ENCODE measurements at regions not wholly inside any gene's neighbourhood (a gene's known extent, or its start where the extent isn't known, plus 50 kb on each side); places are given as distances from the start of the nearest gene placed in this dataset.
A peak's percentile ranks its signal among the peaks of the same experiment; 100 is the strongest.

DNA sequence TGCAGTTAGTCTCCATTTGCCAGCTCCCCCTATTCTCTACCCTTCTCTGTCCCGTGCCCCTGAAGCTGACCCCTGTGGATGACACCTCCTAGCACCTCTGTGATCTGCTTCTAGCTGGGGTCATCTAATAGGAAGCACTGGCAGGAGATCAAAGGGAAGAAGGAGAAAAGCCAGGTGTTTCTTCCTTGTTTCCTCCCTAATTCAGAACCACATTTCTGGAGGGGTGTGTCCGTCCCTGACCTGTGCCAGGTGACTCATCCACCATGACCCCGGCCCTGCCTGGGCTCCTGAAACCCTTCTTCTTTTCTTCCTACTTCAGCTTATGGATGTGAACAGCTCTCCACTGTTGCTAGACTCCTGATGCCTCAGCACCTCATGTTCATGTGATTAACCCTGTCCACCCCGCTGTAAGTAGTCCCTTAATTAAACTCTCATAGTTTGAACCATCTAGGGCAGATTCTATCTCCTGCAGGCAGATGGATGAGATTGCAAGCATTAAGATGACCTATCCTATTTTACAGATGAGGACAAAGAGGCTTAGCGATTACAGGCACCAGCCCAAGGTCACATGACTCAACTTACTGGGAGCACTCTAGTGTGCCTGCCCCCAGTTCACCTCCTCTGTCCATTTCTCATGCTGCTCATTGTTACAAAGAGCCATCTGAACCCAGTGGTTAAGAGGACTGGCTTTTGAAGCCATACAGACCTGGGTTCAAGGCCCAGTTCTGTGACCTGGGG, 770.5 kb downstream of the MED13L start:
- no peak for DNase-seq
- WGBS, 2 donors: 58 to 74% methylated on average over 5 of the region's 5 CpGs
- ATAC-seq: no peak
- Histone ChIP-seq H3K4me1 (no peaks in the 10 kb centered on the region), H3K27me3 (no peaks in the 10 kb centered on the region), H3K27ac (no peak overlapping the region), H3K36me3 (replicated peaks in 1 of 2; ENCODE audit: insufficient read depth in 1 of 2, low read depth in 2 of 2) (no peaks in the 10 kb centered on the region), H3K9me3 (no peaks in the 10 kb centered on the region), H3K4me3 (no peak overlapping the region)
- intact Hi-C loops (cut with DNase I): no loop called here
- TF ChIP-seq POLR2A (IDR thresholded peaks at IDR 0.05): no peak
- TF ChIP-seq, protein P1, sequence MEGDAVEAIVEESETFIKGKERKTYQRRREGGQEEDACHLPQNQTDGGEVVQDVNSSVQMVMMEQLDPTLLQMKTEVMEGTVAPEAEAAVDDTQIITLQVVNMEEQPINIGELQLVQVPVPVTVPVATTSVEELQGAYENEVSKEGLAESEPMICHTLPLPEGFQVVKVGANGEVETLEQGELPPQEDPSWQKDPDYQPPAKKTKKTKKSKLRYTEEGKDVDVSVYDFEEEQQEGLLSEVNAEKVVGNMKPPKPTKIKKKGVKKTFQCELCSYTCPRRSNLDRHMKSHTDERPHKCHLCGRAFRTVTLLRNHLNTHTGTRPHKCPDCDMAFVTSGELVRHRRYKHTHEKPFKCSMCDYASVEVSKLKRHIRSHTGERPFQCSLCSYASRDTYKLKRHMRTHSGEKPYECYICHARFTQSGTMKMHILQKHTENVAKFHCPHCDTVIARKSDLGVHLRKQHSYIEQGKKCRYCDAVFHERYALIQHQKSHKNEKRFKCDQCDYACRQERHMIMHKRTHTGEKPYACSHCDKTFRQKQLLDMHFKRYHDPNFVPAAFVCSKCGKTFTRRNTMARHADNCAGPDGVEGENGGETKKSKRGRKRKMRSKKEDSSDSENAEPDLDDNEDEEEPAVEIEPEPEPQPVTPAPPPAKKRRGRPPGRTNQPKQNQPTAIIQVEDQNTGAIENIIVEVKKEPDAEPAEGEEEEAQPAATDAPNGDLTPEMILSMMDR (IDR thresholded peaks at IDR 0.05): no peak

GRCh38 chr12:115504306-115505290, 772.9 kb downstream of the MED13L start:
- TF ChIP-seq POLR2A (IDR thresholded peaks at IDR 0.05): no peak
- TF ChIP-seq, protein P1 (IDR thresholded peaks at IDR 0.05): no peak
- H3K4me3 ChIP-seq: no peak overlapping the region
- no peak overlapping the region for H3K27ac ChIP-seq

GRCh38 chr12:115500872-115501271, 776.6 kb downstream of the MED13L start:
- 63 to 76% methylated on average over 4 of the region's 4 CpGs for WGBS, 2 donors
- intact Hi-C loops (cut with DNase I): no loop called here
- Histone ChIP-seq H3K27ac (no peak overlapping the region), H3K4me1 (no peaks in the 10 kb centered on the region), H3K9me3 (no peaks in the 10 kb centered on the region), H3K27me3 (no peaks in the 10 kb centered on the region), H3K4me3 (no peak overlapping the region), H3K36me3 (replicated peaks in 1 of 2; ENCODE audit: insufficient read depth in 1 of 2, low read depth in 2 of 2) (no peaks in the 10 kb centered on the region)
- DNase-seq (no peak), ATAC-seq (no peak)
- TF ChIP-seq, protein P1 (IDR thresholded peaks at IDR 0.05): no peak
- no peak for TF ChIP-seq POLR2A (IDR thresholded peaks at IDR 0.05)

More at GRCh38 chr12:115504306-115505290, 772.9 kb downstream of the MED13L start:
- H3K27me3 ChIP-seq: no peaks in the 10 kb centered on the region
- no peaks in the 10 kb centered on the region for H3K4me1 ChIP-seq
- DNase-seq (no peak), ATAC-seq (peak; percentile 27)
- H3K36me3 ChIP-seq (replicated peaks in 1 of 2; ENCODE audit: insufficient read depth in 1 of 2, low read depth in 2 of 2): no peaks in the 10 kb centered on the region
- intact Hi-C loops (cut with DNase I): no loop called here
- 60 to 61% methylated on average over 14 to 16 of the region's 16 CpGs for WGBS, 2 donors
- no peaks in the 10 kb centered on the region for H3K9me3 ChIP-seq

- Histone ChIP-seq H3K27ac (no peak overlapping the region), H3K27me3 (no peaks in the 10 kb centered on the region), H3K4me1 (no peaks in the 10 kb centered on the region), H3K9me3 (no peaks in the 10 kb centered on the region), H3K4me3 (no peak overlapping the region), H3K36me3 (replicated peaks in 1 of 2; ENCODE audit: insufficient read depth in 1 of 2, low read depth in 2 of 2) (no peaks in the 10 kb centered on the region)
- DNase-seq (no peak), ATAC-seq (no peak)
- WGBS, 2 donors: 59 to 78% methylated on average over 3 of the region's 3 CpGs
- TF ChIP-seq, protein P1 (IDR thresholded peaks at IDR 0.05): no peak
- TF ChIP-seq POLR2A (IDR thresholded peaks at IDR 0.05): no peak
- intact Hi-C loops (cut with DNase I): no loop called here
Observed at GRCh38 chr12:115495300-115495699, 782.2 kb downstream of the MED13L start.
